K562 (cell line): ENCODE measurements at regions not wholly inside any gene's neighbourhood (a gene's known extent, or its start where the extent isn't known, plus 50 kb on each side); places are given as distances from the start of the nearest gene placed in this dataset.

Source experiments
- ATAC-seq: fragments of 200-7000 bp; cut with Tn5 transposase; 3 replicates; pipeline ENCODE4 v1.9.1; 2020; ENCODE audit warnings: moderate library complexity
- BruUV-seq: library from RNA; stranded (reverse); fragments of 400-500 nt; replicated peaks from 2 replicates; lab custom pipeline; 2021; lab: Mats Ljungman, UMichigan
- CTCF ChIA-PET: fragments of 300-600 bp; formaldehyde crosslinking; extraction: SDS; loops from one replicate; lab custom pipeline; 2021; ENCODE audit warnings: low intra/inter-chr PET ratio; lab: Yijun Ruan, JAX
- POLR2A ChIA-PET: fragments of 300-600, 350-650 bp; sonication (Branson Sonifier 250); formaldehyde crosslinking; extraction: SDS; loops from one replicate; lab custom pipeline; 2021; ENCODE audit warnings: antibody characterized with exemption, inconsistent platforms; lab: Yijun Ruan, JAX
- DNase-seq, 4 experiments: peaks; one replicate each; pipeline versions ENCODE4 v3.0.0 to v3.0.0-alpha.2; 2011 to 2018; ENCODE audit warnings: low spot score in 3 of 4, mixed read lengths in 3 of 4; ENCODE audit errors: extremely low read depth in 1 of 4
- FAIRE-seq: peaks from 2 replicates; lab custom pipeline; 2011; peaks lifted over from hg19 to GRCh38; lab: Jason Lieb, UNC
- H2AFZ ChIP-seq: 2 replicates; pipeline ENCODE4 v1.6.0; 2011; ENCODE audit warnings: low read depth, low read length, control low read depth, inconsistent platforms
- H3K27ac ChIP-seq: fragments of 200-600 bp; 3 replicates; pipeline ENCODE4 v1.8.0; 2011; ENCODE audit warnings: low read depth, mild to moderate bottlenecking, control low read depth, inconsistent platforms, low read length, moderate library complexity, mixed read lengths; ENCODE audit errors: extremely low read depth
- H3K27me3 ChIP-seq, 2 experiments: fragments of 300-600 bp in 1 of 2; 2 replicates in 1 of 2; 3 replicates in 1 of 2; pipeline versions ENCODE4 v1.6.0 to v1.8.0; 2011; ENCODE audit warnings: inconsistent platforms in 2 of 2, low read length in 2 of 2, mild to moderate bottlenecking in 1 of 2, mixed read lengths in 1 of 2, moderate library complexity in 1 of 2; ENCODE audit not compliant: control insufficient read depth in 2 of 2, insufficient read depth in 2 of 2
- H3K36me3 ChIP-seq: fragments of 300-600 bp; 3 replicates; pipeline ENCODE4 v1.8.0; 2011; ENCODE audit warnings: mild to moderate bottlenecking, low read length, inconsistent platforms; ENCODE audit not compliant: control insufficient read depth, insufficient read depth
- H3K4me1 ChIP-seq, 2 experiments: fragments of 200-600 bp in 1 of 2; replicated peaks in 1 of 2; 2 replicates in 1 of 2; 3 replicates in 1 of 2; pipeline versions ENCODE4 v1.5.1 to v1.8.0; 2011; ENCODE audit warnings: inconsistent platforms in 2 of 2, low read length in 2 of 2, mild to moderate bottlenecking in 1 of 2, mixed read lengths in 1 of 2, moderate library complexity in 1 of 2; ENCODE audit not compliant: control insufficient read depth in 2 of 2, insufficient read depth in 2 of 2
- H3K4me2 ChIP-seq: 2 replicates; pipeline ENCODE4 v1.6.1; 2011; ENCODE audit warnings: low read length, control low read depth, inconsistent platforms, mixed read lengths; ENCODE audit not compliant: insufficient read depth
- H3K4me3 ChIP-seq: fragments of 200-600 bp; sonication (generic), shearing (Covaris generic); 2 replicates; pipeline ENCODE4 v1.5.1; 2016; ENCODE audit warnings: control low read depth, inconsistent platforms
- H3K79me2 ChIP-seq: fragments of 200-600 bp; 3 replicates; pipeline ENCODE4 v1.8.0; 2011; ENCODE audit warnings: low read length, inconsistent platforms; ENCODE audit not compliant: control insufficient read depth, insufficient read depth
- H3K9ac ChIP-seq, 2 experiments: 2 replicates each; pipeline versions ENCODE4 v1.6.0 to v1.6.1; 2011; ENCODE audit warnings: low read depth in 2 of 2, low read length in 2 of 2, control low read depth in 1 of 2, inconsistent platforms in 1 of 2, mild to moderate bottlenecking in 1 of 2, mixed read lengths in 1 of 2; ENCODE audit not compliant: insufficient read depth in 1 of 2
- H3K9me1 ChIP-seq: one replicate; pipeline ENCODE4 v1.6.0; 2011; ENCODE audit warnings: inconsistent platforms, mild to moderate bottlenecking, low read length, moderate library complexity; ENCODE audit not compliant: control insufficient read depth, insufficient read depth
- H3K9me3 ChIP-seq: replicated peaks from 2 replicates; pipeline ENCODE4 v1.5.1; 2011; ENCODE audit warnings: low read depth, low read length, inconsistent platforms; ENCODE audit not compliant: control insufficient read depth, insufficient read depth
- H4K20me1 ChIP-seq: replicated peaks from 2 replicates; pipeline ENCODE4 v1.6.1; 2011; ENCODE audit warnings: low read length, inconsistent platforms, mixed read lengths; ENCODE audit not compliant: control insufficient read depth, insufficient read depth
- CHD7 ChIP-seq: fragments of 200-600 bp; sonication (generic); IDR thresholded peaks from one replicate; pipeline ENCODE4 v1.6.1; 2012; ENCODE audit warnings: mild to moderate bottlenecking, low read depth, low read length, inconsistent platforms
- FOXM1 ChIP-seq, 2 experiments: fragments of 450-650 bp in 1 of 2; sonication (generic) in 1 of 2; formaldehyde crosslinking in 1 of 2; IDR thresholded peaks; 2 replicates each; pipeline versions ENCODE4 v1.6.1 to v1.9.0; 2017 to 2022; ENCODE audit warnings: low read depth in 2 of 2, mild to moderate bottlenecking in 2 of 2, missing genetic modification reagents in 1 of 2, moderate library complexity in 1 of 2
- TAL1 ChIP-seq: fragments of 450-650 bp; IDR thresholded peaks from 2 replicates; pipeline ENCODE4 v1.6.1; 2016; ENCODE audit warnings: mild to moderate bottlenecking
- WGBS: fragments of 100-300 bp; shearing (Covaris generic); methylation state at CpG from one replicate; pipeline ENCODE4 v1.1.6; 2016; ENCODE audit warnings: low coverage, mixed read lengths; ENCODE audit not compliant: insufficient coverage; ENCODE audit errors: missing lambda C conversion rate; 5-methylcytosine and 5-hydroxymethylcytosine counted together
- in situ Hi-C: fragments of 300-500 bp; cut with MboI; formaldehyde crosslinking; loops from 4 replicates; pipeline ENCODE4 v1.15.0; 2018; ENCODE audit warnings: inconsistent platforms, mixed read lengths
- intact Hi-C: fragments of 100-400 bp; cut with micrococcal nuclease; formaldehyde crosslinking; loops from 2 replicates; pipeline ENCODE4 v1.14.2; 2022

- CTCF ChIA-PET, result no interaction called here
- no peak for ATAC-seq
- BruUV-seq, result no TSS peak
- 4% methylated on average over 2 of the region's 2 CpGs for WGBS
- Histone ChIP-seq H4K20me1 (no peaks in the 10 kb centered on the region), H3K4me1 (no peaks in the 10 kb centered on the region), H3K27ac (no peak overlapping the region), H2AFZ (no peak overlapping the region), H3K4me2 (no peak overlapping the region), H3K9me3 (no peaks in the 10 kb centered on the region), H3K36me3 (no peaks in the 10 kb centered on the region), H3K79me2 (no peaks in the 10 kb centered on the region), H3K9ac (no peak overlapping the region), H3K9me1 (no peaks in the 10 kb centered on the region), H3K4me3 (no peak overlapping the region), H3K27me3 (no peaks in the 10 kb centered on the region)
- POLR2A ChIA-PET, result no interaction called here
- in situ Hi-C loops, result no loop called here
- TF ChIP-seq TAL1 (no peak), FOXM1 (IDR thresholded peaks at IDR 0.05; ENCODE audit: low read depth) (no peak), FOXM1 (CRISPR knock-in tag; IDR thresholded peaks at IDR 0.05; ENCODE audit: low read depth) (no peak), CHD7 (no peak)
- FAIRE-seq, result no peak
- no peak for DNase-seq
- intact Hi-C loops, result no loop called here
Observed at GRCh38 chr10:55742487-55742886, 618.6 kb downstream of the ZWINT start.
